ENCODE measurements at regions not wholly inside any gene's neighbourhood (a gene's known extent, or its start where the extent isn't known, plus 50 kb on each side); places are given as distances from the start of the nearest gene placed in this dataset.

- DNase-seq, result no peak
- Mint-ChIP-seq H3K27me3 (ENCODE audit: insufficient read depth, unreplicated experiment) (no peaks in the 10 kb centered on the region), H3K27ac (ENCODE audit: unreplicated experiment) (no peak overlapping the region), H3K4me1 (ENCODE audit: low read depth, unreplicated experiment) (no peaks in the 10 kb centered on the region), H3K36me3 (ENCODE audit: insufficient read depth, unreplicated experiment) (no peaks in the 10 kb centered on the region), H3K9me3 (ENCODE audit: unreplicated experiment) (no peaks in the 10 kb centered on the region), H3K4me3 (ENCODE audit: unreplicated experiment) (no peak overlapping the region)
- Histone ChIP-seq H3K36me3 (ENCODE audit: control insufficient read depth, insufficient read depth, low read length) (no peaks in the 10 kb centered on the region), H3K4me1 (no peaks in the 10 kb centered on the region), H3K4me3 (ENCODE audit: low read depth, low read length) (no peak overlapping the region), H3K9me3 (no peaks in the 10 kb centered on the region), H3K27me3 (replicated peaks; ENCODE audit: control insufficient read depth, insufficient read depth, low read length) (no peaks in the 10 kb centered on the region)
- POLR2A ChIA-PET, result no interaction called here
- no TSS peak for BruUV-seq (replicated peaks)
- CTCF ChIA-PET, result no interaction called here
- TF ChIP-seq CTCF (IDR thresholded peaks at IDR 0.05; ENCODE audit: insufficient read depth in 1 of 2, low read depth in 1 of 2, low read length in 1 of 2, severe bottlenecking in 1 of 2, unreplicated experiment in 1 of 2), result no peak
- intact Hi-C loops (cut with micrococcal nuclease; ENCODE audit: unreplicated experiment), result no loop called here
Measured at GRCh38 chr1:147815503-147815902, 55.1 kb upstream of the GJA5 start.

GRCh38 chr1:147820761-147821297 lies 60.4 kb upstream of the GJA5 start:
- POLR2A ChIA-PET, result no interaction called here
- H3K4me1 Mint-ChIP-seq (ENCODE audit: low read depth, unreplicated experiment), result no peaks in the 10 kb centered on the region
- no peaks in the 10 kb centered on the region for H3K9me3 Mint-ChIP-seq (ENCODE audit: unreplicated experiment)
- no peak overlapping the region for H3K4me3 ChIP-seq (ENCODE audit: low read depth, low read length)
- BruUV-seq (replicated peaks), result no TSS peak
- no peaks in the 10 kb centered on the region for H3K36me3 Mint-ChIP-seq (ENCODE audit: insufficient read depth, unreplicated experiment)
- no peak overlapping the region for H3K4me3 Mint-ChIP-seq (ENCODE audit: unreplicated experiment)
- H3K27me3 Mint-ChIP-seq (ENCODE audit: insufficient read depth, unreplicated experiment), result no peaks in the 10 kb centered on the region
- intact Hi-C loops (cut with micrococcal nuclease; ENCODE audit: unreplicated experiment), result no loop called here
- H3K27me3 ChIP-seq (replicated peaks; ENCODE audit: control insufficient read depth, insufficient read depth, low read length), result no peaks in the 10 kb centered on the region
- CTCF ChIA-PET, result no interaction called here
- no peaks in the 10 kb centered on the region for H3K4me1 ChIP-seq
- no peaks in the 10 kb centered on the region for H3K9me3 ChIP-seq
- no peaks in the 10 kb centered on the region for H3K36me3 ChIP-seq (ENCODE audit: control insufficient read depth, insufficient read depth, low read length)
- H3K27ac Mint-ChIP-seq (ENCODE audit: unreplicated experiment), result no peak overlapping the region
- DNase-seq, result no peak
- TF ChIP-seq CTCF (IDR thresholded peaks at IDR 0.05; ENCODE audit: insufficient read depth in 1 of 2, low read depth in 1 of 2, low read length in 1 of 2, severe bottlenecking in 1 of 2, unreplicated experiment in 1 of 2), result no peak

- H3K27me3 ChIP-seq (replicated peaks; ENCODE audit: control insufficient read depth, insufficient read depth, low read length), result no peaks in the 10 kb centered on the region
- no peak for DNase-seq
- no peaks in the 10 kb centered on the region for H3K9me3 ChIP-seq
- intact Hi-C loops (cut with micrococcal nuclease; ENCODE audit: unreplicated experiment), result no loop called here
- no peak overlapping the region for H3K27ac Mint-ChIP-seq (ENCODE audit: unreplicated experiment)
- H3K9me3 Mint-ChIP-seq (ENCODE audit: unreplicated experiment), result no peaks in the 10 kb centered on the region
- no peaks in the 10 kb centered on the region for H3K4me1 ChIP-seq
- POLR2A ChIA-PET, result no interaction called here
- BruUV-seq (replicated peaks), result no TSS peak
- H3K4me3 Mint-ChIP-seq (ENCODE audit: unreplicated experiment), result no peak overlapping the region
- CTCF ChIA-PET, result no interaction called here
- no peaks in the 10 kb centered on the region for H3K27me3 Mint-ChIP-seq (ENCODE audit: insufficient read depth, unreplicated experiment)
- H3K36me3 Mint-ChIP-seq (ENCODE audit: insufficient read depth, unreplicated experiment), result no peaks in the 10 kb centered on the region
- H3K4me3 ChIP-seq (ENCODE audit: low read depth, low read length), result no peak overlapping the region
- no peak for TF ChIP-seq CTCF (IDR thresholded peaks at IDR 0.05; ENCODE audit: insufficient read depth in 1 of 2, low read depth in 1 of 2, low read length in 1 of 2, severe bottlenecking in 1 of 2, unreplicated experiment in 1 of 2)
- no peaks in the 10 kb centered on the region for H3K4me1 Mint-ChIP-seq (ENCODE audit: low read depth, unreplicated experiment)
- H3K36me3 ChIP-seq (ENCODE audit: control insufficient read depth, insufficient read depth, low read length), result no peaks in the 10 kb centered on the region
Measured at GRCh38 chr1:147821883-147822282, 61.5 kb upstream of the GJA5 start.
